ENCODE measurements at regions not wholly inside any gene's neighbourhood (a gene's known extent, or its start where the extent isn't known, plus 50 kb on each side); places are given as distances from the start of the nearest gene placed in this dataset.

DNA sequence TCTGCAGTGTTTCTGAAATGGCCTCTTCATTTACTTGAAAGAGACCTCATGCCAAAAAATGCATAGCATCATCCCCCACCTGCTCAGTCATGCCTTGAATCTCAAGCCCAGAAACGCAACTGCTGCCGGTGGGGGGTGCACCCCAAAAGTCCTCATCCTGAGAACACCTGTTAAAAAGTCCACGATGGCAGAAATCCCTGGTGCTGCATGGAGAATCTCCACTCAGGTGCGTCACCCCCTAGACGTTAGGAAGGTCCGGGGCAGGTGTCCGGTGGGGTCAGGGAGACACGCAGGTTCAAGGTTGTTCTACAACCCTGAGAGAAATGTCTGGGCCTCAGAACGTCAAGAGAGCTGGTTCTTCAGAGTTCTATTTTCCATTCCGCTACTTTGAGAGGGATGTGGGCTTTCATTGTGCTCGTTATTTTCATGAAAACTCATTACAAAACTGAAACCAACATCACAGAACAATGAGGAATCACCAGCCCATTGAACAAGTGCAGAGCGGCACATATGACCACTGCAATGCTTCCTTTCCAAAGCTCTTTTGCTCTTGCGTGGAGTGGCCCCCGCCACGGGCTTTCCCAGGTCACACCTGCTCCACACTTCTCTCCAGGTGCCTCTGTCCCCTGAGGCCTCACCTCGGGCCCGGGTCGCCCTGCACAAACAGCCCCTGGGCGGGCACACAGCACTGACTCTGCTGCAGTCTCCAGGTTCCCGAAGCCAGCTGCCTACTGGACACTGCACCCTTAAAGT, 201.9 kb downstream of the TOMM20 start:
- peaks cover 62% of the 10 kb centered on the region for H3K4me1 ChIP-seq (ENCODE audit: insufficient read depth, low read length)
- ATAC-seq (ENCODE audit: poor library complexity): peak; percentile 46
- intact Hi-C loops (cut with DNase I, micrococcal nuclease): loop anchor here (2.0 to 10.0 kb wide), 3 partner anchors 82 to 202 kb away; no protein-coding TSS in a partner anchor

DNA sequence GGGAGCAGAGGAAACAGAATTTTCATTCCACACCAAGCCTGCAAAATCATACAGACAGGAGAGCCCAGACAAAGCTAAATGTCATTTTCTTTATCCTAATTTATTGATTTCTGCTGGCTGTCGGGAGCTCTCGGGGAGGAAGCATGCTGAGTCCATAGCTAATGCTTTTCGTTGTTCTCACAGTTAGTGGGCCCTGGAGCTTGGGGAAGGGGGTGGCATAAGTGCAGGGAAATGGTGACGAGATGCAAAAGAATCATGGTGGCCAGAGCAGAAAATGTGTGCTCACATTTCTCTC, 202.4 kb downstream of the TOMM20 start:
- Mint-ChIP-seq H3K36me3 (ENCODE audit: low read depth) (no peaks in the 10 kb centered on the region), H3K4me1 (ENCODE audit: low read depth) (peaks cover 55% of the 10 kb centered on the region), H3K27me3 (no peaks in the 10 kb centered on the region), H3K27ac (peak overlapping the region; percentile 76), H3K9me3 (no peaks in the 10 kb centered on the region), H3K4me3 (peak overlapping the region; percentile 42)
- Histone ChIP-seq H3K9me3 (ENCODE audit: control insufficient read depth in 1 of 2, insufficient read depth in 1 of 2, low read length in 2 of 2) (no peaks in the 10 kb centered on the region), H3K36me3 (ENCODE audit: insufficient read depth, low read length) (no peaks in the 10 kb centered on the region), H3K27ac (ENCODE audit: low read depth in 1 of 2, low read length in 2 of 2) (no peak overlapping the region), H3K4me3 (ENCODE audit: low read length) (peak overlapping the region; percentile 43), H3K27me3 (ENCODE audit: control insufficient read depth in 1 of 2, insufficient read depth in 2 of 2, low read length in 2 of 2) (no peaks in the 10 kb centered on the region), H3K4me1 (ENCODE audit: insufficient read depth, low read length) (peaks cover 62% of the 10 kb centered on the region)
- ChIA-PET POLR2A (interaction anchor here (0.6 to 3.5 kb wide), 9 partner anchors 14 to 328 kb away, joined by 3 to 21 read pairs (median 6); partner anchors contain the start of gene IRF2BP2), CTCF (interaction anchor here (0.7 to 1.4 kb wide), 2 partner anchors 329 to 427 kb away, joined by 3 to 4 read pairs; no protein-coding TSS in a partner anchor)
- intact Hi-C loops (cut with DNase I, micrococcal nuclease): loop anchor here (2.0 to 10.0 kb wide), 3 partner anchors 81 to 201 kb away; no protein-coding TSS in a partner anchor
- DNase-seq (no peak), ATAC-seq (ENCODE audit: poor library complexity) (peak; percentile 5)
- TF ChIP-seq, protein P1, sequence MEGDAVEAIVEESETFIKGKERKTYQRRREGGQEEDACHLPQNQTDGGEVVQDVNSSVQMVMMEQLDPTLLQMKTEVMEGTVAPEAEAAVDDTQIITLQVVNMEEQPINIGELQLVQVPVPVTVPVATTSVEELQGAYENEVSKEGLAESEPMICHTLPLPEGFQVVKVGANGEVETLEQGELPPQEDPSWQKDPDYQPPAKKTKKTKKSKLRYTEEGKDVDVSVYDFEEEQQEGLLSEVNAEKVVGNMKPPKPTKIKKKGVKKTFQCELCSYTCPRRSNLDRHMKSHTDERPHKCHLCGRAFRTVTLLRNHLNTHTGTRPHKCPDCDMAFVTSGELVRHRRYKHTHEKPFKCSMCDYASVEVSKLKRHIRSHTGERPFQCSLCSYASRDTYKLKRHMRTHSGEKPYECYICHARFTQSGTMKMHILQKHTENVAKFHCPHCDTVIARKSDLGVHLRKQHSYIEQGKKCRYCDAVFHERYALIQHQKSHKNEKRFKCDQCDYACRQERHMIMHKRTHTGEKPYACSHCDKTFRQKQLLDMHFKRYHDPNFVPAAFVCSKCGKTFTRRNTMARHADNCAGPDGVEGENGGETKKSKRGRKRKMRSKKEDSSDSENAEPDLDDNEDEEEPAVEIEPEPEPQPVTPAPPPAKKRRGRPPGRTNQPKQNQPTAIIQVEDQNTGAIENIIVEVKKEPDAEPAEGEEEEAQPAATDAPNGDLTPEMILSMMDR (IDR thresholded peaks at IDR 0.05): no peak

More for the DNA sequence above, 201.9 kb downstream of the TOMM20 start:
- Histone ChIP-seq H3K27ac (ENCODE audit: low read depth in 1 of 2, low read length in 2 of 2) (peak overlapping the region in 1 of 2 donors; percentile 7), H3K27me3 (ENCODE audit: control insufficient read depth in 1 of 2, insufficient read depth in 2 of 2, low read length in 2 of 2) (no peaks in the 10 kb centered on the region), H3K9me3 (ENCODE audit: control insufficient read depth in 1 of 2, insufficient read depth in 1 of 2, low read length in 2 of 2) (no peaks in the 10 kb centered on the region), H3K4me3 (ENCODE audit: low read length) (peak overlapping the region; percentile 43), H3K36me3 (ENCODE audit: insufficient read depth, low read length) (no peaks in the 10 kb centered on the region)
- TF ChIP-seq, protein P1 (IDR thresholded peaks at IDR 0.05): no peak
- no peaks in the 10 kb centered on the region for H3K9me3 Mint-ChIP-seq
- peak in 6 of 14 experiments; percentile 11 to 72 (median 48) for DNase-seq
- H3K4me3 Mint-ChIP-seq: peak overlapping the region; percentile 42
- peak overlapping the region; percentile 76 for H3K27ac Mint-ChIP-seq
- no peaks in the 10 kb centered on the region for H3K36me3 Mint-ChIP-seq (ENCODE audit: low read depth)
- H3K27me3 Mint-ChIP-seq: no peaks in the 10 kb centered on the region
- CTCF ChIA-PET: interaction anchor here (0.7 to 1.4 kb wide), 2 partner anchors 329 to 427 kb away, joined by 3 to 4 read pairs; no protein-coding TSS in a partner anchor
- H3K4me1 Mint-ChIP-seq (ENCODE audit: low read depth): peaks cover 55% of the 10 kb centered on the region
- POLR2A ChIA-PET: interaction anchor here (0.6 to 3.5 kb wide), 12 partner anchors 15 to 329 kb away, joined by 3 to 21 read pairs (median 4); partner anchors contain the start of gene IRF2BP2

DNA sequence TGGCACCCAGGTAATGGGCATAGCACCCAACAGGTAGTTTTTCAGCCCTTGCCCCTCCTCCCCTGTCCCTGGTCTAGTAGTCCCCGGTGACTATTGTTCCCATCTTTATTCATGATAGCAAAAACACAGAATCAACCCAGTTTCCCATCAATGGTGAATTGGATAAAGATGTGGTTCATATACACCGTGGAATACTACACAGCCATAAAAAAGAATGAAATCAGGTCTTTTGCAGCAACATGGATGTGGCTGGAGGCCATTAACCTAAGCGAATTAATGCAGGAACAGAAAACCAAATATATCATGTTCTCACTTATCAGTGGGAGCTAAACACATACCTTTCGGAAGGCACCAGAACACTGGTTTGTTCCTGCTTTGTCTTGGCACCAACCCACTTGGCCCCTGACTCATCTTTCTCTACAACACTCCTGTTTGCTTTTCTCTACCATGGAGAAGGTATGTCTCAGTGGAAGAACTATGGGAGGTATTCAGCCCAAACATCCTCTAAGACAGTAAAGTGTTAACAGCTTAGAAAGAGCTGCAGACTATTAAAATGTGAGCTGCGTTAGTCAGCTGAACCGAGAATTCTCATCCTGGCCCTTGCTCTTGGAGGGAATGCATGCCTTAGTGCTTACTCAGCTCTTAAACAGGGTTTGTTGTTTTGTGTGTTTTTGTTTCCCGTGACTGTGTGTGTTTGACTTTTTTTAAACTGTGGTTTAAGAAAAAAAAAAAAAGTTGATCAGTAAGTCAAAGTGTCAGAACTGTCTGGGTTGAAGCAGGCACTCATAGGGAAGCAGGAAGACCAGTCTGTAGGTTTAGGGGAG, 203.0 kb downstream of the TOMM20 start:
- H3K27me3 ChIP-seq (ENCODE audit: control insufficient read depth in 1 of 2, insufficient read depth in 2 of 2, low read length in 2 of 2): no peaks in the 10 kb centered on the region
- H3K9me3 ChIP-seq (ENCODE audit: control insufficient read depth in 1 of 2, insufficient read depth in 1 of 2, low read length in 2 of 2): peaks cover 0 to 2% of the 10 kb centered on the region in 2 experiments
- peaks cover 60% of the 10 kb centered on the region for H3K4me1 ChIP-seq (ENCODE audit: insufficient read depth, low read length)
- intact Hi-C loops (cut with DNase I, micrococcal nuclease): loop anchor here (2.0 to 10.0 kb wide), 3 partner anchors 81 to 201 kb away; no protein-coding TSS in a partner anchor
- ATAC-seq (ENCODE audit: poor library complexity): peak; percentile 58
- TF ChIP-seq, protein P1 (IDR thresholded peaks at IDR 0.05): no peak
- DNase-seq: peak in 4 of 14 experiments; percentile 48 to 67 (median 62)
- no peak overlapping the region for H3K27ac ChIP-seq (ENCODE audit: low read depth in 1 of 2, low read length in 2 of 2)
- peak overlapping the region; percentile 42 for H3K4me3 Mint-ChIP-seq
- no peaks in the 10 kb centered on the region for H3K27me3 Mint-ChIP-seq
- no peaks in the 10 kb centered on the region for H3K36me3 Mint-ChIP-seq (ENCODE audit: low read depth)
- ChIA-PET CTCF (interaction anchor here (0.7 to 1.6 kb wide), 4 partner anchors 53 to 426 kb away, joined by 3 to 4 read pairs (median 3); no protein-coding TSS in a partner anchor), POLR2A (interaction anchor here (0.6 to 3.5 kb wide), 9 partner anchors 14 to 327 kb away, joined by 3 to 21 read pairs (median 6); partner anchors contain the start of gene IRF2BP2)
- H3K4me3 ChIP-seq (ENCODE audit: low read length): peak overlapping the region; percentile 43
- H3K27ac Mint-ChIP-seq: peak overlapping the region; percentile 76
- no peaks in the 10 kb centered on the region for H3K9me3 Mint-ChIP-seq
- H3K4me1 Mint-ChIP-seq (ENCODE audit: low read depth): peaks cover 55% of the 10 kb centered on the region
- no peaks in the 10 kb centered on the region for H3K36me3 ChIP-seq (ENCODE audit: insufficient read depth, low read length)
